Upper lobe of right lung (tissue), 1 donor: ENCODE measurements at regions not wholly inside any gene's neighbourhood (a gene's known extent, or its start where the extent isn't known, plus 50 kb on each side); places are given as distances from the start of the nearest gene placed in this dataset.

Source experiments
- ATAC-seq: fragments of 200-7000 bp; cut with Tn5 transposase; one replicate; pipeline ENCODE4 v1.9.1; 2020; ENCODE audit warnings: mild to moderate bottlenecking, moderate library complexity
- DNase-seq: peaks from one replicate; pipeline ENCODE4 v3.0.0-alpha.2; 2020
- H3K27ac ChIP-seq: fragments of 200-600 bp; one replicate; pipeline ENCODE4 v1.8.0; 2022
- H3K27me3 ChIP-seq: fragments of 200-600 bp; one replicate; pipeline ENCODE4 v1.8.0; 2022; ENCODE audit warnings: mild to moderate bottlenecking
- H3K36me3 ChIP-seq: fragments of 200-600 bp; one replicate; pipeline ENCODE4 v1.8.0; 2022
- H3K4me1 ChIP-seq: fragments of 200-600 bp; one replicate; pipeline ENCODE4 v1.8.0; 2022
- H3K4me3 ChIP-seq: fragments of 200-600 bp; one replicate; pipeline ENCODE4 v1.8.0; 2022; ENCODE audit warnings: mild to moderate bottlenecking
- H3K9me3 ChIP-seq: fragments of 200-600 bp; one replicate; pipeline ENCODE4 v1.8.0; 2022
- CTCF ChIP-seq: fragments of 200-600 bp; IDR thresholded peaks from one replicate; pipeline ENCODE4 v1.8.0; 2022; ENCODE audit warnings: antibody characterized with exemption
- intact Hi-C: fragments of 100-400 bp; cut with DNase I; formaldehyde crosslinking; loops from one replicate; pipeline ENCODE4 v1.11.0; 2022
- donor health status: DM: no; HTN: yes; CAD: no; lungs with severe emphysema.

- ATAC-seq (no peak), DNase-seq (no peak)
- Histone ChIP-seq H3K27ac (no peak overlapping the region), H3K4me3 (no peak overlapping the region), H3K9me3 (no peaks in the 10 kb centered on the region), H3K27me3 (no peaks in the 10 kb centered on the region), H3K36me3 (no peaks in the 10 kb centered on the region), H3K4me1 (no peaks in the 10 kb centered on the region)
- TF ChIP-seq CTCF: no peak
- intact Hi-C loops: no loop called here
Observed at GRCh38 chr15:46854564-46854963, 862.7 kb upstream of the SEMA6D start.

- TF ChIP-seq CTCF: no peak
- Histone ChIP-seq H3K9me3 (no peaks in the 10 kb centered on the region), H3K4me3 (no peak overlapping the region), H3K27ac (no peak overlapping the region), H3K36me3 (no peaks in the 10 kb centered on the region), H3K27me3 (no peaks in the 10 kb centered on the region), H3K4me1 (no peaks in the 10 kb centered on the region)
- ATAC-seq (no peak), DNase-seq (no peak)
- intact Hi-C loops: no loop called here
Observed at GRCh38 chr15:46855388-46855787, 861.9 kb upstream of the SEMA6D start.

- Histone ChIP-seq H3K4me3 (no peak overlapping the region), H3K4me1 (no peaks in the 10 kb centered on the region), H3K27ac (no peak overlapping the region), H3K9me3 (no peaks in the 10 kb centered on the region), H3K27me3 (no peaks in the 10 kb centered on the region), H3K36me3 (no peaks in the 10 kb centered on the region)
- ATAC-seq (no peak), DNase-seq (no peak)
- intact Hi-C loops: no loop called here
- no peak for TF ChIP-seq CTCF
Observed at GRCh38 chr15:46856839-46857502, 860.3 kb upstream of the SEMA6D start.

GRCh38 chr15:46858150-46858549, 859.2 kb upstream of the SEMA6D start:
- DNase-seq: no peak

GRCh38 chr15:46861796-46862195, 855.5 kb upstream of the SEMA6D start:
- TF ChIP-seq CTCF: no peak
- no peaks in the 10 kb centered on the region for H3K4me1 ChIP-seq
- no peak overlapping the region for H3K4me3 ChIP-seq
- no peak overlapping the region for H3K27ac ChIP-seq
- no peaks in the 10 kb centered on the region for H3K27me3 ChIP-seq
- no peaks in the 10 kb centered on the region for H3K36me3 ChIP-seq
- no peaks in the 10 kb centered on the region for H3K9me3 ChIP-seq
- no peak for DNase-seq
- no peak for ATAC-seq
- intact Hi-C loops: no loop called here

More at GRCh38 chr15:46858150-46858549, 859.2 kb upstream of the SEMA6D start:
- ATAC-seq: no peak
- Histone ChIP-seq H3K36me3 (no peaks in the 10 kb centered on the region), H3K27ac (no peak overlapping the region), H3K4me3 (no peak overlapping the region), H3K9me3 (no peaks in the 10 kb centered on the region), H3K4me1 (no peaks in the 10 kb centered on the region), H3K27me3 (no peaks in the 10 kb centered on the region)
- TF ChIP-seq CTCF: no peak
- intact Hi-C loops: no loop called here

GRCh38 chr15:46865155-46865554, 852.1 kb upstream of the SEMA6D start:
- TF ChIP-seq CTCF: no peak
- Histone ChIP-seq H3K4me1 (no peaks in the 10 kb centered on the region), H3K27me3 (no peaks in the 10 kb centered on the region), H3K4me3 (no peak overlapping the region), H3K27ac (no peak overlapping the region), H3K9me3 (no peaks in the 10 kb centered on the region), H3K36me3 (no peaks in the 10 kb centered on the region)
- no peak for ATAC-seq
- no peak for DNase-seq
- intact Hi-C loops: no loop called here
